ENCODE measurements at regions not wholly inside any gene's neighbourhood (a gene's known extent, or its start where the extent isn't known, plus 50 kb on each side); places are given as distances from the start of the nearest gene placed in this dataset.

- no TSS peak for BruUV-seq (replicated peaks)
- TF ChIP-seq EZH2 (IDR thresholded peaks at IDR 0.05; ENCODE audit: low read length, unreplicated experiment) (no peak), EZH2phosphoT487 (IDR thresholded peaks at IDR 0.05; ENCODE audit: borderline replicate concordance, low read length) (no peak), CTCF (conservative IDR thresholded peaks at IDR 0.05; ENCODE audit: low read depth, low read length) (no peak; the same call in 1 of the 2 replicates)
- Histone ChIP-seq H3K27ac (ENCODE audit: low read length) (no peak overlapping the region), H3K27me3 (ENCODE audit: low read length) (no peaks in the 10 kb centered on the region), H3F3A (ENCODE audit: low read length, unreplicated experiment) (no peaks in the 10 kb centered on the region), H3K9me2 (replicated peaks; ENCODE audit: low read length) (no peaks in the 10 kb centered on the region), H3K36me3 (ENCODE audit: low read depth, low read length) (no peaks in the 10 kb centered on the region), H3K4me2 (ENCODE audit: low read length) (no peak overlapping the region), H2AFZ (ENCODE audit: low read length) (no peak overlapping the region), H3K9ac (ENCODE audit: low read length) (no peak overlapping the region), H4K20me1 (ENCODE audit: low read length) (no peaks in the 10 kb centered on the region), H3K4me1 (ENCODE audit: insufficient read depth, low read length) (no peaks in the 10 kb centered on the region), H3K4me3 (ENCODE audit: low read length) (no peak overlapping the region), H3K9me3 (ENCODE audit: low read length) (no peaks in the 10 kb centered on the region), H3K79me2 (ENCODE audit: low read length) (no peaks in the 10 kb centered on the region)
- ATAC-seq (no peak; the same call in 1 of the 2 replicates), DNase-seq (no peak)
- ChIA-PET POLR2A (ENCODE audit: unreplicated experiment) (no interaction called here), CTCF (no interaction called here)
- intact Hi-C loops (cut with micrococcal nuclease), result no loop called here
These were observed 133.5 kb upstream of the UBE2E3 start for GRCh38 chr2:180846756-180847472.

- no peak overlapping the region for H3K4me2 ChIP-seq (ENCODE audit: low read length)
- H3F3A ChIP-seq (ENCODE audit: low read length, unreplicated experiment), result no peaks in the 10 kb centered on the region
- ATAC-seq (no peak), DNase-seq (no peak)
- no peaks in the 10 kb centered on the region for H3K9me3 ChIP-seq (ENCODE audit: low read length)
- no peak overlapping the region for H3K27ac ChIP-seq (ENCODE audit: low read length)
- H3K4me3 ChIP-seq (ENCODE audit: low read length), result no peak overlapping the region
- CTCF ChIA-PET, result no interaction called here
- H3K4me1 ChIP-seq (ENCODE audit: insufficient read depth, low read length), result no peaks in the 10 kb centered on the region
- intact Hi-C loops (cut with micrococcal nuclease), result no loop called here
- H3K79me2 ChIP-seq (ENCODE audit: low read length), result no peaks in the 10 kb centered on the region
- TF ChIP-seq CTCF (conservative IDR thresholded peaks at IDR 0.05; ENCODE audit: low read depth, low read length) (no peak), EZH2phosphoT487 (IDR thresholded peaks at IDR 0.05; ENCODE audit: borderline replicate concordance, low read length) (no peak), EZH2 (IDR thresholded peaks at IDR 0.05; ENCODE audit: low read length, unreplicated experiment) (no peak)
- no peaks in the 10 kb centered on the region for H4K20me1 ChIP-seq (ENCODE audit: low read length)
- H3K27me3 ChIP-seq (ENCODE audit: low read length), result no peaks in the 10 kb centered on the region
- no peak overlapping the region for H3K9ac ChIP-seq (ENCODE audit: low read length)
- no peak overlapping the region for H2AFZ ChIP-seq (ENCODE audit: low read length)
- BruUV-seq (replicated peaks), result no TSS peak
- H3K36me3 ChIP-seq (ENCODE audit: low read depth, low read length), result no peaks in the 10 kb centered on the region
- H3K9me2 ChIP-seq (replicated peaks; ENCODE audit: low read length), result no peaks in the 10 kb centered on the region
- POLR2A ChIA-PET (ENCODE audit: unreplicated experiment), result no interaction called here
These were observed 137.9 kb upstream of the UBE2E3 start for GRCh38 chr2:180842461-180842860.

GRCh38 chr2:180840641-180841040 lies 139.8 kb upstream of the UBE2E3 start:
- Histone ChIP-seq H3K27ac (ENCODE audit: low read length) (no peak overlapping the region), H2AFZ (ENCODE audit: low read length) (no peak overlapping the region), H4K20me1 (ENCODE audit: low read length) (no peaks in the 10 kb centered on the region), H3K9me3 (ENCODE audit: low read length) (no peaks in the 10 kb centered on the region), H3F3A (ENCODE audit: low read length, unreplicated experiment) (no peaks in the 10 kb centered on the region), H3K79me2 (ENCODE audit: low read length) (no peaks in the 10 kb centered on the region), H3K4me1 (ENCODE audit: insufficient read depth, low read length) (no peaks in the 10 kb centered on the region), H3K9me2 (replicated peaks; ENCODE audit: low read length) (no peaks in the 10 kb centered on the region), H3K4me3 (ENCODE audit: low read length) (no peak overlapping the region), H3K27me3 (ENCODE audit: low read length) (no peaks in the 10 kb centered on the region), H3K4me2 (ENCODE audit: low read length) (no peak overlapping the region), H3K9ac (ENCODE audit: low read length) (no peak overlapping the region), H3K36me3 (ENCODE audit: low read depth, low read length) (no peaks in the 10 kb centered on the region)
- TF ChIP-seq CTCF (conservative IDR thresholded peaks at IDR 0.05; ENCODE audit: low read depth, low read length) (no peak), EZH2 (IDR thresholded peaks at IDR 0.05; ENCODE audit: low read length, unreplicated experiment) (no peak)
- intact Hi-C loops (cut with micrococcal nuclease), result no loop called here
- ATAC-seq, result no peak
- CTCF ChIA-PET, result no interaction called here
- BruUV-seq (replicated peaks), result no TSS peak
- POLR2A ChIA-PET (ENCODE audit: unreplicated experiment), result no interaction called here
- DNase-seq, result no peak
